ENCODE measurements at regions not wholly inside any gene's neighbourhood (a gene's known extent, or its start where the extent isn't known, plus 50 kb on each side); places are given as distances from the start of the nearest gene placed in this dataset.
A peak's percentile ranks its signal among the peaks of the same experiment; 100 is the strongest.

DNA sequence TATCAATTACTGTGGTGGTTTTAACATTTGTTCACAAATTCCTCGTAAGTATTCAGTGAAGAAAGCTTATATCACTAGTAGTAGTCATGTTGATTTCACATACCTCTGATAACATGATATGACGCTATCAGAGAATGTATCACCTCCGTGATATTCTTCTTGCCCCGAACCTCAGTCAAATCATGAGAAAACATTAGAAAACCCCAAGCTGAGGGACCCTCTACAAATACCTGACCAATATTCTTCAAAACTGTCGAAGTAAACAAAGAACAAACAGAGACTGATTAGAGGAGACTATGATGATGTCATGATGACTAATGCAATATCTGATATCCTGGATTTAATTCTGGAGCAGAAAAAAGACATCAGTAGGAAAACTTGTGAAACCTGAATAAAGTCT lies 85.6 kb upstream of the SPOPL start:
- Histone ChIP-seq H3K9me3 (ENCODE audit: control insufficient read depth in 2 of 3, insufficient read depth in 1 of 3, low read length in 3 of 3) (peaks cover 0 to 8% (median 0%) of the 10 kb centered on the region in 3 donors), H3K4me3 (ENCODE audit: low read length in 3 of 3) (no peak overlapping the region), H3K27me3 (ENCODE audit: control insufficient read depth, insufficient read depth, low read length) (no peaks in the 10 kb centered on the region), H3K27ac (ENCODE audit: low read depth in 2 of 2, low read length in 2 of 2) (no peak overlapping the region), H3K36me3 (ENCODE audit: control insufficient read depth in 2 of 3, insufficient read depth in 3 of 3, low read length in 3 of 3) (no peaks in the 10 kb centered on the region), H3K4me1 (ENCODE audit: control insufficient read depth in 2 of 3, insufficient read depth in 2 of 3, low read depth in 1 of 3, low read length in 3 of 3) (no peaks in the 10 kb centered on the region), H3K9ac (ENCODE audit: low read length in 3 of 3) (no peak overlapping the region)
- intact Hi-C loops (cut with DNase I), result no loop called here
- TF ChIP-seq, protein P1, sequence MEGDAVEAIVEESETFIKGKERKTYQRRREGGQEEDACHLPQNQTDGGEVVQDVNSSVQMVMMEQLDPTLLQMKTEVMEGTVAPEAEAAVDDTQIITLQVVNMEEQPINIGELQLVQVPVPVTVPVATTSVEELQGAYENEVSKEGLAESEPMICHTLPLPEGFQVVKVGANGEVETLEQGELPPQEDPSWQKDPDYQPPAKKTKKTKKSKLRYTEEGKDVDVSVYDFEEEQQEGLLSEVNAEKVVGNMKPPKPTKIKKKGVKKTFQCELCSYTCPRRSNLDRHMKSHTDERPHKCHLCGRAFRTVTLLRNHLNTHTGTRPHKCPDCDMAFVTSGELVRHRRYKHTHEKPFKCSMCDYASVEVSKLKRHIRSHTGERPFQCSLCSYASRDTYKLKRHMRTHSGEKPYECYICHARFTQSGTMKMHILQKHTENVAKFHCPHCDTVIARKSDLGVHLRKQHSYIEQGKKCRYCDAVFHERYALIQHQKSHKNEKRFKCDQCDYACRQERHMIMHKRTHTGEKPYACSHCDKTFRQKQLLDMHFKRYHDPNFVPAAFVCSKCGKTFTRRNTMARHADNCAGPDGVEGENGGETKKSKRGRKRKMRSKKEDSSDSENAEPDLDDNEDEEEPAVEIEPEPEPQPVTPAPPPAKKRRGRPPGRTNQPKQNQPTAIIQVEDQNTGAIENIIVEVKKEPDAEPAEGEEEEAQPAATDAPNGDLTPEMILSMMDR (IDR thresholded peaks at IDR 0.05; ENCODE audit: borderline replicate concordance, extremely low read depth, insufficient read depth), result no peak
- FAIRE-seq (no peak), DNase-seq (no peak)

DNA sequence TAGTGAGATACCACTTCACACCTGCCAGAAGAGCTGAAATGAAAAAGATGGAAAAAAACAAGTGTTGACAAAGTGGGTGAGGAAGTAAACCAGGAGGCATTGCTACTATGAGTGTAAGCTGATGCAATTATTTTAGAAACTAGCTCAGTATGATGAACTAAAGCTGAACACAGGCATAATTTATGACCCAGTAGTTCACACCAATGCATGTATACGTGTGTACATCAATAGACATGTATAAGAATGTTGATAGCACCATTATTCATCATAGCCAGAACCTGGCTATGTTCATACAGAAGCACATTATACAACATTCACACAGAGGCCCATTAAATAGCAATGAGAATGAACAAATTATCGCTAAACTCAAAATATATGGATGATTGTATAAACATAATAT lies 83.1 kb upstream of the SPOPL start:
- FAIRE-seq (no peak), DNase-seq (no peak)
- H3K9ac ChIP-seq (ENCODE audit: low read length in 3 of 3), result no peak overlapping the region
- no peaks in the 10 kb centered on the region for H3K27me3 ChIP-seq (ENCODE audit: control insufficient read depth, insufficient read depth, low read length)
- TF ChIP-seq, protein P1 (IDR thresholded peaks at IDR 0.05; ENCODE audit: borderline replicate concordance, extremely low read depth, insufficient read depth), result no peak
- H3K4me3 ChIP-seq (ENCODE audit: low read length in 3 of 3), result no peak overlapping the region
- H3K9me3 ChIP-seq (ENCODE audit: control insufficient read depth in 2 of 3, insufficient read depth in 1 of 3, low read length in 3 of 3), result no peaks in the 10 kb centered on the region
- no peak overlapping the region for H3K27ac ChIP-seq (ENCODE audit: low read depth in 2 of 2, low read length in 2 of 2)
- intact Hi-C loops (cut with DNase I), result no loop called here
- H3K36me3 ChIP-seq (ENCODE audit: control insufficient read depth in 2 of 3, insufficient read depth in 3 of 3, low read length in 3 of 3), result no peaks in the 10 kb centered on the region
- H3K4me1 ChIP-seq (ENCODE audit: control insufficient read depth in 2 of 3, insufficient read depth in 2 of 3, low read depth in 1 of 3, low read length in 3 of 3), result peaks cover 0 to 6% (median 5%) of the 10 kb centered on the region in 3 donors

DNA sequence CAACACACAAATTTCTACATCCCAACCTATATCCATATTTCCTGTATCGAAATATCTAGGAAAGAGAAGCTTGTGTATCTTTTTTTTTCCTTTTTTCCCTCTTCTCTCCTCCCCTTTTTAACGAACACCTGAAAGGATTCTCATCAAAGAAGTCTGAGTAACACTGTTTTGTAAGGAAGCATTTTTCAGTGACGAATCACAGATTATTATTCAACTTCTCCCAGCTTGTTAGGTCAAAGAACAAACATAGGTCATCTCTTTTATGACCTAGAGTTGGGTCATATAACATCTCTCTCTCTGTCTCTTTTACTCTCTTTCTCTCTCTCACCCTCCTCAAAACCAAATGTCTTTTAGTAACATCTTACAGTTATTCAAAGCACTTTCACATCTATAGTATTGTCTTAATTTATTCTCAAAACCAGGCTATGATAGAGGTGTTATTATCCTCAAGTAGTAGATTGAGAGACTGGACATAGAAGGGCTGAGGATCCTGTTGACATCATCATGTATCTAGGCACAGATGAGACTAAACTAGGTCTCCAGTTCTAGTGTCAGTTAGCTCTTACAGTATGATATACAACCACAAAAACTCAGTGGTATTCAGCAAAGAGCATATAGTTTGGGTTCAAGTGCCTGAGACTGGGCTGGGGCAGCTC lies 80.1 kb upstream of the SPOPL start:
- Histone ChIP-seq H3K9ac (ENCODE audit: low read length in 3 of 3) (no peak overlapping the region), H3K9me3 (ENCODE audit: control insufficient read depth in 2 of 3, insufficient read depth in 1 of 3, low read length in 3 of 3) (peaks cover 0 to 5% (median 0%) of the 10 kb centered on the region in 3 donors), H3K36me3 (ENCODE audit: control insufficient read depth in 2 of 3, insufficient read depth in 3 of 3, low read length in 3 of 3) (no peaks in the 10 kb centered on the region), H3K27ac (ENCODE audit: low read depth in 2 of 2, low read length in 2 of 2) (no peak overlapping the region), H3K4me1 (ENCODE audit: control insufficient read depth in 2 of 3, insufficient read depth in 2 of 3, low read depth in 1 of 3, low read length in 3 of 3) (peaks cover 0 to 6% (median 5%) of the 10 kb centered on the region in 3 donors), H3K4me3 (ENCODE audit: low read length in 3 of 3) (no peak overlapping the region), H3K27me3 (ENCODE audit: control insufficient read depth, insufficient read depth, low read length) (no peaks in the 10 kb centered on the region)
- FAIRE-seq (peak; percentile 21), DNase-seq (no peak)
- intact Hi-C loops (cut with DNase I), result no loop called here
- TF ChIP-seq, protein P1 (IDR thresholded peaks at IDR 0.05; ENCODE audit: borderline replicate concordance, extremely low read depth, insufficient read depth), result no peak

DNA sequence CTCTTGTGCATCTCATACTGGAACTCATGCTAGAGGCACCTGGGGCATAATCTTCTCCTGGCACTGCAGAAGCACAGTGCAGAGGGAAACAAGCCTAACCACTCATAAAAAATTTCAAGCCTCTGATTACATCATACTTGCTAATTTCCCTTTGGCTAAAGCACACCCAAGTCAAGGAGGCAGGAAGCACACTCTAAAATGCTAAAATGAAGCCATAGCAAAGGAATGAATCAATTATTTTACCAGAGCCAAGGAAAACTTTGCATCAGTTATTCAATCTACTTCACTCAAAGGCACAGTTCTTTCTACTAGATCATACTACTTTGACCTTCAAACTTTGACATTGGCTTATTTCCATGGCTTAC lies 79.6 kb upstream of the SPOPL start:
- peaks cover 0 to 5% (median 0%) of the 10 kb centered on the region in 3 donors for H3K9me3 ChIP-seq (ENCODE audit: control insufficient read depth in 2 of 3, insufficient read depth in 1 of 3, low read length in 3 of 3)
- H3K36me3 ChIP-seq (ENCODE audit: control insufficient read depth in 2 of 3, insufficient read depth in 3 of 3, low read length in 3 of 3), result no peaks in the 10 kb centered on the region
- H3K4me3 ChIP-seq (ENCODE audit: low read length in 3 of 3), result no peak overlapping the region
- H3K4me1 ChIP-seq (ENCODE audit: control insufficient read depth in 2 of 3, insufficient read depth in 2 of 3, low read depth in 1 of 3, low read length in 3 of 3), result peaks cover 0 to 6% (median 5%) of the 10 kb centered on the region in 3 donors
- H3K27me3 ChIP-seq (ENCODE audit: control insufficient read depth, insufficient read depth, low read length), result no peaks in the 10 kb centered on the region
- no peak overlapping the region for H3K9ac ChIP-seq (ENCODE audit: low read length in 3 of 3)
- TF ChIP-seq, protein P1 (IDR thresholded peaks at IDR 0.05; ENCODE audit: borderline replicate concordance, extremely low read depth, insufficient read depth), result no peak
- intact Hi-C loops (cut with DNase I), result no loop called here
- DNase-seq (peak in 2 of 5 donors; percentile 19 to 28), FAIRE-seq (no peak)
- H3K27ac ChIP-seq (ENCODE audit: low read depth in 2 of 2, low read length in 2 of 2), result no peak overlapping the region
